Tibial nerve (tissue), 4 donors: ENCODE measurements at regions not wholly inside any gene's neighbourhood (a gene's known extent, or its start where the extent isn't known, plus 50 kb on each side); places are given as distances from the start of the nearest gene placed in this dataset.

ENCODE experiments used
- DNase-seq, 2 donors: peaks; one replicate each; pipeline ENCODE4 v3.0.0-alpha.2; 2019; ENCODE audit warnings: low spot score in 2 of 2
- H3K27ac ChIP-seq, 4 donors: fragments of 200-600 bp; sonication (generic) in 3 of 4; one replicate each; pipeline ENCODE4 v1.5.1; 2017 to 2019; ENCODE audit warnings: mild to moderate bottlenecking in 1 of 4
- H3K27me3 ChIP-seq, 2 donors: fragments of 200-600 bp; sonication (generic) in 1 of 2; one replicate each; pipeline versions ENCODE4 v1.5.1 to v1.6.0; 2017 to 2019
- H3K36me3 ChIP-seq, 3 donors: fragments of 200-600 bp; sonication (generic); one replicate each; pipeline ENCODE4 v1.5.1; 2018 to 2019
- H3K4me1 ChIP-seq, 4 donors: fragments of 200-600 bp; sonication (generic) in 3 of 4; one replicate each; pipeline ENCODE4 v1.5.1; 2017 to 2019
- H3K4me3 ChIP-seq, 4 donors: fragments of 200-600 bp; sonication (generic) in 3 of 4; one replicate each; pipeline ENCODE4 v1.5.1; 2017 to 2019; ENCODE audit warnings: mild to moderate bottlenecking in 1 of 4, moderate library complexity in 1 of 4
- H3K9me3 ChIP-seq, 4 donors: fragments of 200-600 bp; sonication (generic) in 3 of 4; one replicate each; pipeline ENCODE4 v1.5.1; 2017 to 2019
- CTCF ChIP-seq, 5 experiments: fragments of 200-600 bp in 3 of 5; fragments of 450-650 bp in 2 of 5; sonication (generic) in 3 of 5; IDR thresholded peaks; one replicate each; pipeline ENCODE4 v1.5.1; 2016 to 2019; ENCODE audit warnings: antibody characterized with exemption in 5 of 5, mild to moderate bottlenecking in 3 of 5, moderate library complexity in 2 of 5
- EP300 ChIP-seq, 2 donors: sonication (generic); formaldehyde crosslinking; IDR thresholded peaks; one replicate each; pipeline ENCODE4 v1.6.1; 2017; ENCODE audit warnings: antibody characterized with exemption in 2 of 2, mild to moderate bottlenecking in 1 of 2
- POLR2A ChIP-seq, 2 donors: fragments of 450-650 bp; IDR thresholded peaks; one replicate each; pipeline ENCODE4 v1.6.1; 2017; ENCODE audit warnings: antibody characterized with exemption in 2 of 2, mild to moderate bottlenecking in 2 of 2, moderate library complexity in 2 of 2
- WGBS, 2 donors: methylation state at CpG; one replicate each; pipeline ENCODE4 v1.1.5; 2018; 5-methylcytosine and 5-hydroxymethylcytosine counted together

DNA sequence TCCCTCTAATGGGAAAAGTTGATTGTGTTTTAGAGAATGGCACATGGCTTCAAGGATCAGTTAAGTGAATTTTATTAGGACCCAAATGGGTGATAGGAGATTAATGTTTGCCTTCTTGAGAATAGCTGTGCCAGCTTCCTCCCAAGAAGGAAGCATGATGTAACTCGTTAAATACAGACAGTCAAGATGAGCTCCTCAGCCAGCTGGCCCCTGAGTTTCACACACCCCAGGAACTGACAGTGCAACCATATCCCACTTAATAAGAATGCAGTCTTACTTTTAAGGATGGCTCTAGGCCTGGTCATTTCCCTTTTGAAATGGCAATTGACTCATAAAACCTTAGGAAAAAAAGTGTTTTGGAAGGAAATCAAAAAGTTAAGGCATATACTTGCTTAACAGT is 472.8 kb upstream of the KCNMB2 start:
- DNase-seq, result no peak
- H3K4me3 ChIP-seq, result no peak overlapping the region
- TF ChIP-seq CTCF (IDR thresholded peaks at IDR 0.05), result no peak
- TF ChIP-seq POLR2A (IDR thresholded peaks at IDR 0.05), result no peak
- TF ChIP-seq EP300 (IDR thresholded peaks at IDR 0.05), result no peak
- WGBS, 2 donors, result 55 to 57% methylated on average over 1 of the region's 1 CpG
- peaks cover 0 to 37% (median 0%) of the 10 kb centered on the region in 4 donors for H3K4me1 ChIP-seq
- no peaks in the 10 kb centered on the region for H3K9me3 ChIP-seq
- no peaks in the 10 kb centered on the region for H3K27me3 ChIP-seq
- H3K36me3 ChIP-seq, result no peaks in the 10 kb centered on the region
- no peak overlapping the region for H3K27ac ChIP-seq

DNA sequence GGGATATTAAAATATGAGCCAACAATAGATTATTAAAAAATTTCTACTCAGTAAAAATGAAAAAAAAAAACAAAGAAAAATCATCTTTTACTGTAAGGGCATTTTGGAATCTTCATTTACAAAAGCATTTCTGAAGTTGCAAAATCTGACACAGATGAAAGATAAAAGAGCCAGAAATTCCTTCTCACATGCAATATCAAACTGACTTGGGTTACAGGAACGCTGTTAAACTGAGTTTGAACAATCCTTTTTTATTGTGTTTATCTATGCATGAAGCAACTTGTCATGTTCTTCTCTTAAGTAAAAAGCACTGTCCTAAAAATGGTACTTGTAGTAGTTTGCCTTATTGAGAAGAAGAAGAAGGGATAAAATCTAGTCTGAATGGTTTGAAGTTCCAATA is 468.5 kb upstream of the KCNMB2 start:
- Histone ChIP-seq H3K9me3 (no peaks in the 10 kb centered on the region), H3K4me1 (peaks cover 0 to 8% (median 0%) of the 10 kb centered on the region in 4 donors), H3K4me3 (no peak overlapping the region), H3K27me3 (no peaks in the 10 kb centered on the region), H3K27ac (no peak overlapping the region), H3K36me3 (no peaks in the 10 kb centered on the region)
- no peak for DNase-seq
- TF ChIP-seq CTCF (IDR thresholded peaks at IDR 0.05) (no peak), EP300 (IDR thresholded peaks at IDR 0.05) (no peak), POLR2A (IDR thresholded peaks at IDR 0.05) (no peak)
- WGBS, 2 donors, result 46 to 55% methylated on average over 1 of the region's 1 CpG

GRCh38 chr3:178072391-178073305 is 463.6 kb upstream of the KCNMB2 start:
- Histone ChIP-seq H3K36me3 (no peaks in the 10 kb centered on the region), H3K9me3 (no peaks in the 10 kb centered on the region), H3K27me3 (no peaks in the 10 kb centered on the region), H3K27ac (no peak overlapping the region), H3K4me1 (no peaks in the 10 kb centered on the region), H3K4me3 (no peak overlapping the region)
- TF ChIP-seq CTCF (IDR thresholded peaks at IDR 0.05), result no peak
- no peak for TF ChIP-seq POLR2A (IDR thresholded peaks at IDR 0.05)
- TF ChIP-seq EP300 (IDR thresholded peaks at IDR 0.05), result no peak
- DNase-seq, result no peak
- 61 to 66% methylated on average over 7 of the region's 7 CpGs for WGBS, 2 donors

DNA sequence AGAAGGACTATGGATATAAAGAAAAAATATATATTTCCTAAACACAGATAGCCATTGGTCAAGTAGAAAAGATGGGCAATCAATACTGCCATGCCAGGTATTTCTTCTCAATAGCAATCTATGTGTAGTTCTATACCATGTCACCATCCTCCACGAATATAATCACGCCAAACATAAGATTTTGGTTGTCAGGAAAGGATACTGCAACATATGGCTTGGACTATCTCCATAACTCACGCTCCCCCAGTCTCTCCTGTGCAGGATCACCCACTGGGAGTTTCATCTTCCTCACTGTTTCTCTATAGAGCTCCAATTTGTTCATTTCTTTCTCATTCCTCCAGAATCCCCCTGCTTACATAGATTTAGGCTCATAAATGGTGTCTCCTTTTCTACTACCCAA is 462.9 kb upstream of the KCNMB2 start:
- Histone ChIP-seq H3K4me3 (no peak overlapping the region), H3K36me3 (no peaks in the 10 kb centered on the region), H3K4me1 (peaks cover 0 to under 1% (median 0%) of the 10 kb centered on the region in 4 donors), H3K27me3 (no peaks in the 10 kb centered on the region), H3K27ac (no peak overlapping the region), H3K9me3 (no peaks in the 10 kb centered on the region)
- 94 to 95% methylated on average over 3 of the region's 3 CpGs for WGBS, 2 donors
- DNase-seq, result no peak
- TF ChIP-seq CTCF (IDR thresholded peaks at IDR 0.05) (no peak), EP300 (IDR thresholded peaks at IDR 0.05) (no peak), POLR2A (IDR thresholded peaks at IDR 0.05) (no peak)

DNA sequence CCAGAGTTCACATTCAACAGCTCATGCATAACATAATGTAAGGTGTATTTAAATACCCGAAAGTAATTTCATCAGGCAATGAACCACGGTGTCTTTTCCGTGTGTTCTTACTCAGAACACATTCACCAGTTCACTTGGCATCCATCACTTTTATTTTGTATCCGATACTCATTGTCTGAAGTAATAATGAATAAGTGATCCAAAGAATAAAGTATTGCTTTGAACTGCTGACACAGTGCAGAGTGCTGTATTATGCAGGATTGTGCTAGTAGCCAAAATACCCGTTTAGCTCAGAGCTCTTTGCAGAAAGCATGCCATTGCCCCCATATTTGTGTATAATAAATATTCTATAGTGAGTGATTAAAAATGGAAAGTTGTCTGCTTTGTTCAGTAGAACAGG is 460.9 kb upstream of the KCNMB2 start:
- Histone ChIP-seq H3K9me3 (no peaks in the 10 kb centered on the region), H3K4me3 (no peak overlapping the region), H3K27ac (no peak overlapping the region), H3K36me3 (no peaks in the 10 kb centered on the region), H3K27me3 (no peaks in the 10 kb centered on the region), H3K4me1 (peaks cover 0 to 16% (median 0%) of the 10 kb centered on the region in 4 donors)
- 55 to 60% methylated on average over 5 of the region's 5 CpGs for WGBS, 2 donors
- DNase-seq, result no peak
- TF ChIP-seq CTCF (IDR thresholded peaks at IDR 0.05) (no peak), POLR2A (IDR thresholded peaks at IDR 0.05) (no peak), EP300 (IDR thresholded peaks at IDR 0.05) (no peak)
